NCI-H2029 treated with DMSO at 0.1 percent for 48 hours (cell line): ENCODE measurements at regions not wholly inside any gene's neighbourhood (a gene's known extent, or its start where the extent isn't known, plus 50 kb on each side); places are given as distances from the start of the nearest gene placed in this dataset.

Experiments used
- DNase-seq: peaks from one replicate; lab custom pipeline; 2025; lab: John Stamatoyannopoulos, UW

DNA sequence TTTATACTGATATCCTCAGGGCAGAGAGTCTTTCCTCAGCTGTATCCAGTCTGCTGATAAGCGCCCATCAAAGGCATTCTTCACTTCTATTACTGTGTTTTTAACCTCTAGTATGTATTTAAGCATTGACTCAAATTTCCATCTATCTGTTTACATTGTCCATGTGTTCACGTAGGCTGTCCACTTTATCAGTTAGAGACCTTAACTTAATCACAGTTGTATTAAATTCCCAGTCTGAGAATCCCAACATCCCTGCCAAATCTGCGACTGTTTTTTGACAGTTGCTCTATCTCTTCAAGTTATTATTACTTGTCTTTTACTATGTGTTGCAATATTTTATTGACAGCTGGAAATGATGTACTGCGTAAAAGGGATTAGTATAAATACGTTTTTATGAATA is 1613.7 kb upstream of the MIR17HG start:
- no peak for DNase-seq

DNA sequence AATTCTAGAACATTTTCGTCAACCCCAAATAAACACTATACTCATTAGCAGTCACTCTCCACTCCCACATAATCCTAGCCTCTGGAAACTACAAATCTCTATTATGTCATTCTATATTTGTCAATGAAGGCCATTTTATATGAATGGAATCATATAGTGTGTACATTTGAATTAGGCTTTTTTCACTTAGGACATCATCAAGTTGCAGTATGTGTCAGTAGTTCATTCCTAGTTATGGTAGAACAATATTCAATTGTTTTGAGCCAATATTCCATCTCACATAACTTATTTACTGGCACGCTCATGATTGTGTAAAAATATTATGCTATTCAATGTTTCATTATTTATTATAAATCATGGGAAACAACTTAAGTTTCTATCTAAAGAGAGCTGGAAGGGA is 1610.4 kb upstream of the MIR17HG start:
- no peak for DNase-seq

DNA sequence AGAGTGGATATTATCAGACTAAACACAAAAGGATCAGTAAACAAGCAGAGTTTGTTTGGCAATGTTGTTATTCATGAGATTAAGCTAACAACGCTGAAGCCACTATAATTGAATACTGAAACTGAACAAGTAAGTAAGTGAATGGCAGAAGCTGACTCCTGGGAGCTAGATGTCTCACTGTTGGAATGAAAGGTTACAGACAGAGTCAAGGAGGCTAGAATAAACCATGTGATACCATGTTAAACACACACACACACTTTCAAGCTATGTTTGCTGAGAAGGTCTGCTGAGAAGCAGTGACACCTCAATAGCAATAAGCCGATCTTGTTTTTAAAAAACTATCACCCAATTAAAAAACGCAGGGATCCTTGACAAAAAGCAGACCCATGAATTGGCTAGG is 1609.4 kb upstream of the MIR17HG start:
- no peak for DNase-seq

DNA sequence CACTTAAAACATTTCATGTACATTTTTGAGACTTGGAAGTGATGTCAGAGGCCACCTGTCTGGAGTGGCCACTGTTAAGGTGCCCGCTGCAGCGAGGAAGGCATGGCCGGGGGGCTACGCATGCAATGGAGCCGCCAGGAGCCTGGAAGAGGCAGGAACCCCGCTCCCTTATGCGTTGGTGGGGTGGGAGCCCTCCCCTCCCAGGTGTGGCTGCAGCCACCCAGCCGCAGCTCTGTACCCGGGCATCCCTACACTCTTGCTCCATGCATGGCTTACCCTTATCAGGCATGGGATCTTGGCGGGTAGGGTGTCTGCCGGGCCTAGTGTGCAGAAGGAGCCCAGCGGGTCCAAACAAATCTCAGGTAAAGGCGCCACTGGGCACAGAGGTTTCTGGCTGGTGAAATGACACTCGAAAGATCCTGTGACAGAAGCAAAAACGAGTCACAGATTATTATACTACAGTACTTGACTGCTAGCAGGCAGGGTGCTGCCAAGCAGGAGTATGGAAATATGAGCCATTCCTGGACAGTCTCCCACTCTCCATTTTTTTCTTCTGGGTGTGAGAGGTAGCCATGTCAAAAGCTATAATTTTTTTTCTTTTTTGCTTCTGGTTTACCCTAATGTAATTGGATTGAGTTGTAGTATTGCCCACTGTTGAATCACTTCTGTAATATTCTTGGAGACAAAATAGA is 1606.3 kb upstream of the MIR17HG start:
- no peak for DNase-seq

DNA sequence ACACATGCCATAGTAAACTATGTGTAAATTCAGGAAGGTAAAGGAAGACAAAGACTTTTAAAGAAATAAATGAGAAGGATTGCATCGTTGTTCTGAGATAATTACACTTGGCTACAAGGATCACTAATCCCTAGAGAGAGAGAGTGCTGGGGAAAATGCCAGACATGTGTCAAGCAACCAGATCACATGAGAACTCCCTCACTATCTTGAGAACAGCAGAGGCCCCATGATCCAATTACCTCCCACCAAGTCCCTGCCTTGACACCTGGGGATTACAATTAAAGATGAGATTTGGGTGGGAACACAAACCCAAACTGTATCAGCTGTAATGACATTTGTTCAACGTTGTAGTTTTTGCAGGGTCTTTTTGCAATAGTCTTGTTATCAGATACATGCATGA is 1600.9 kb upstream of the MIR17HG start:
- DNase-seq, result no peak

DNA sequence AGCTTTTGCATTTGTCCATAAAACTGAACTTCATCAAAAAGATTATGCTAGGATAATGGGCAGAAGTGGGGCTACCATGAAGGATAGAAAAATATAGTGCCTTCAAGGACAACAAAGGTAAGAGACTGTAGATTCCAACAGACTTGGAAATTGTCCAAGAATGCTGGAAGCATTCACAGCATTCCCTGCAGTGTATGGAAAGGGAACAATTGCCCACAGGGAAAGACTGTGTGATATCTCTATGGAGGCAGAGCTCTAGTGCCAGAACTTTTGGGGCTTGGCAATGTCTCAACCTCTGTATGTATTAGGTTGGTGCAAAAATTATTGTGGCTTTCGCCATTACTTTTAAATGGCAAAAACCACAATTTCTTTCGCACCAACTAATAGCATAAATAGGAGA is 1598.8 kb upstream of the MIR17HG start:
- no peak for DNase-seq

DNA sequence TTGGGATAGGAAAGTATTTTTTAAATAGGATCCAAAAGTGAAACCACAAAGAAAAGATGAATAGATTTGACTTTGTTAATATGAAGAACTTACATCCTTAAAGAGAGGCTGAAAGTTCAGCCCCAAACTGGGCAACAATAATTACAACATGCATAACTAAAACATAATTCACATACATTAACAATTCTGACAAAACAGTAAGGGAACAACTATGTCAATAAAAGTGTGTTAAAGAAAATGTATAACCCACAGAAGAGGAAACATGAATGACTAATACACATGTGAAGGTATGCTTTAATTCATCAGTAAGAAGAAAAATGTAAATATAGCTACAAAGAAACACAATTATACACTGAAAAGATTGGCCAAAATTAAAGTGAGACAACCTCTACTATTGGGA is 1597.6 kb upstream of the MIR17HG start:
- DNase-seq, result no peak

DNA sequence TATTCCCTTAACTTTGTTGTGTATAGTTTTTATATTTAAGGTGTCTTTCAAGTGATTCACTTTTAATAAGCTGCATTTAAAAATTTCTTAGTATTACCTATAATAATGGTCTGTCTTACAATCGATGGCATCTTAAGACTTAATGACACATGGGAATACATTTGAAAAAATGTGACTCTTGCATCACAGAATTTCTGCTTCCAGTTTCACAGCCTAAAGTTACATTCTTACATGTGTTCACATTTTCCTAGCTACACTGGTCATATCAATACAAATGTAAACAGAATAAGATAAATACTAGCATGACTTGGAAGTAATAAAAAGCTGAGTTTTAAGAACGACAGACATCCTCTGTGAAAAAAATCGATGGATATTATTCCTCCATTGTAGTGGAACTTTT is 1597.1 kb upstream of the MIR17HG start:
- no peak for DNase-seq

DNA sequence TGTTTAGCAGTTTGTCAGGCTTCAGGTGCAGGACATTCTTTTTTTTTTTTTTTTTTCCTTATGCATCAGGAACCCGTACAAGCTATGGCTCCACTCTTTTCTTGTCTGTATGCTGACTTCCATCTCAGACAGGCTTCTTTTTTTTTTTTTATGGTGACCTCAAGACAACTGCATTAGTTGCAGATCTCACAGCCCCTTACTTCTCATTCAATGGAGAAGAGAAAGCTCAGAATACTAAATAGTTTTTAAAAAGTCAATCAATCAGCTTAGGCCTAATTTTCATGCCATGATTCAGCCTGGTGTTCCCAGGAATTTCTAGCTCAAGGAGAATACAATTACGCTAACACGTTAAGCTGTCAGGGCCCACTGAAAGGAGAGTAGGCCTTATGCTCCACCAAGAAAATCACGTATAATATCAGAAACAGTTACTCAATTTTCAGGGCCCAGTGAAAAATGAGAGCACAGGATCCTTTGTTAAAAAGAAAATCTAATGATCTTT is 1596.0 kb upstream of the MIR17HG start:
- DNase-seq, result no peak

DNA sequence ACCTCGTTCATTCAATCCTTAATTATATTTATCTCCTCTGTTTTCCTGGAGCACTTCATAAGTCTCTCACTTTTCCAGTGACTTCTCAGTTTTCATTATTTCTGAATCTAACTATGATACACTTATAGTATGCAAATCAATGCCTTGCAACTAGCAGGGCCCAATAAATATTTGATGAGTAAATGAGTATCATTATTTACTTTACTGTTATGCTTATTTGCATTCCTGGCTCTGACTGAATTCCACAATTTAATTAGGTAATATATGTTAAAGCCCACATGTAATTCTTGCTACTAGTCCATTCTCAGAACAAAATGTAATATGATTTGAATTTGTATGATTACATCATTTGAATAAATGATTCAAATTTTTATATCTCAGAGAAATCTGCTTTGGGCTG is 1595.1 kb upstream of the MIR17HG start:
- DNase-seq, result no peak

DNA sequence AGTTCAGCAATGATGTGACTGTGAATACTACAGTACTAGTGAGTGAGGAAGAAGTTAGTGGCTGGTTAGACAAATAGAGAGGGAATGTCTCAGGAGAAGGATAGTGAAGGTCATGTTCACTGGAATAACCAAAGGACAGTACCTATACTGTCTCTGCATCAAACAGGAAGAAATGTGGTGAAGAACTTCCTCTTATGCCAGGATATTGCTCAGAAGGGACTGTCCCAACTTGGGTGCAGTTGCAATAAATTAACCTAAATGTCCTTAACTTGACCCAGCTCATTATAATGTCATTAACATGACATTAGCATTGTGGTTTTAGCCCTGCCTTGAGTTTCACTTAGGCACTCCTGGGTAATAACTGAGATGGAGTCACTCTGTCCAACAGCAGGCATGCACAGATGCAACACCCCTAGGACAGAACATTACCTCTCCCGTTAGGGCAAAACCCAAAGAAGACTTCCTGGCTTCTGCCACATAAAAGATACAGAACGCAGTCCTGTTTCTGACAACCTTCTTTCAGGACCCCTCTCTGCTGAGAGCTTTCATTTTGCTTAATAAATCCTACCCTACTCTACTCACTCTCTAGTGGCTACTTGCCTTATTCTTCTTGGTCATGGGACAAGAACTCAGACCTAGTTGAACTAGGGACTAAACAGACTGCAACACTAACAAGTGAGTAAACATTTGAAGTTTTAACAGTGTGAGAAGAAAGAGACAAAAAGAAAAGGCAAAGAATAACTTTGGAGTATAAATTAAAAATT is 1591.6 kb upstream of the MIR17HG start:
- DNase-seq, result no peak

DNA sequence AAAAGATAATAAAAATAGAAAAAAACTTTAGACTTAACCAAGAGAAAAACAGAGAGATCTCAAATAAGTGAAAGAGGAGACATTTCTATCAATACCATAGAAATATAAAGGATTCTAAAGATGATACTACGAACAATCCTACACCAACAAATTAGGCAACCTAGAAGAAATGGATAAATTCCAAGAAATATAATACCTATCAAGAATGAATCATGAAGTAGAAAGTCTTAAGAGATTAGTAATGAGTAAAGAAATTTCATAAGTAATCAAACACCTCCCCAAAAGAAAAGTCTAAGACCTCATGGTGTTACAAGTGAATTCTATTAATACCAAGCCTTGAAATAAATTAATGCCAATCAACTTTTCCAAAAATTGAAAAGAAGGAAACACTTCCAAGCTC is 1584.5 kb upstream of the MIR17HG start:
- DNase-seq, result no peak

DNA sequence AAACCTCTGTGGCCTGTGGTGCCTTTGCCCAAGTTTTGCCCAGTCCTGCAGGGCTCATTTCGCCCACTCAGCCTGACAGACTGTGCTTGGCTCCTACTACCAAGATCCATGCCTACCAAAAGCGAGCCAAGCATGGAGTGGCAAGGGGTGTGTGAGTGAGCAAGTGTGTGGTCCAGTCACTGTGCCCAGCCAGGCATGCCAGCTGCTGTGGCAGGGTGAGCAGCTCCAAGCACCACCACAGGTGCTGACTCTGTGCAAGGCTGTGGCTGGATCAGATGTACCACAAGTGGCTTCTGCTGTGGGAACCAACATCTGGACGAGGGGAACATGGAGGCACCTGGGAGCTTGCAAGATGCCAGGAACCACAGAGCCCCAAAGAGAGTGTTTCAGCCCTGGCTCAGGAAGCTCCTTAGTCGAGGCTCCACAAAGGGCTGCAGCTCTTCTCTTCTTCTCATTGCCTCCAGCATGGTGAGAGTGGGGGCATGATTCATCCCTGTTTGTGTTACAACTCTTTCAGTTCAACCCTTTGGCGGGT is 1564.2 kb upstream of the MIR17HG start:
- DNase-seq, result no peak

DNA sequence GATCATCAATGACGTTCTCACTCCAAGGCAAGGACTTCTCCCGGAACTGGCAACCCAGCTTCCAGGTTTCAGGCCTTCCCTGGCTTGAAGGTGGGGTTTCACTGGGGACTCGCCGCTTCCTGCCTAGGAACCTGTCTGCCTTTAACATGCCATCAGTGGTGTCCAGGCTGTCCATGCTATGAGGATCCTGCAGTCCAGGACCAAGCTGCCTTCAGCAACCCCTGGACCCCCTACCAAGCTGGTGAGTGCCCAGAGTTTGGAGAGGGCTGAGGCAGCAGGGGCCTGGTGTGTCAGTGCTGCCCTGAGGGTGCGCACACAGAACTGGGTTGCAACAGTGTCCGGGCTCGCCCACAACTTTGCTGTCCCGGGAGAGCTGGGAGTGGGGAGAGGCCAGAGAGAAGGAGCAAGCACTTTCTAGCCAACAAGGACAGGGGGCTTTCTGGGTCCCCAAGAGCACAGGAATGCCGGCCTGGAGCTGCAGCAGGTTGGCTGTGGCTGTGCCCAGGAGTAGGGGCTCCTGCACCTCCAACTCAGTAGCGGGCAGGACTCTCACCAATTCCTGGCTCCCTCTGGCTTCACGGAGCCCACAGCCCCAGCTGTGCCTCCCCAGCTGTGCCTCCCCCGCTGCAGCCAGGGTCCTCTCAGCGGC is 1563.2 kb upstream of the MIR17HG start:
- DNase-seq, result no peak

DNA sequence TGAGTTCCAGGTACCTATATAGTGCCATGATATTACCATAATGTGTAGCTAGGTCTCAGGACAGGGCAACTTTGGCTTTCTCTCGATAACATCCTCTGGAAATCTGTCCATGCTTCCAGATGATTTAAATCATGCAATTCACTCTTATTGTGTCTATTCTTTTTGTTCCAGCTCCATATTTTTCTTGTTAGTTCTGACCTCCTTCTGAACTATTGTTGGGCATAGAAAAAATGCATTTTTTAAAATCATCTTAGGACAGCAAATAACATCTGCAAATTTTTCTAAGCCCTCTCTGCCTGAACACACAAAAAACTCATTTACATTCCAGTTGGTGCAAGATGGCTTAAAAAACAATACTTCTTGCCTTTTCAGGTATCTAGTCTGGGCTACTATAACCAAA is 1561.0 kb upstream of the MIR17HG start:
- no peak for DNase-seq

DNA sequence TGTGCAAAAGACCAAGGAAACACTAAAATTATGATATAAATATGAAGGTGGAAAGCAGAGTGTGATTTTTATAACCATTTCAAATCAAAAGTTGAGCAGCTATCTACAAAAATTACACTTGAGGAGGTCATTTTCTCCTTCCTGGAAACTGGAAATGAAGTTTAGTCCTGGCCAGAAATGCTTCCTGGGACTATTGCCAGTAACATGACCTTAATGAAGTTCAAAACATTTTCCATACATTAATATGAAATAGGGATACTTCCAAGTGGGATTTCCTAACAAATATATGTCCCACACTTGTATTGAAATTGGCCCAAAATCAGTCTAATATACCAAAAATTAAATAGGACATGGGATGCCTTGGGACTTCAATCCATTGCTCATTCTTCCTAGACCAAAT is 1556.8 kb upstream of the MIR17HG start:
- no peak for DNase-seq

DNA sequence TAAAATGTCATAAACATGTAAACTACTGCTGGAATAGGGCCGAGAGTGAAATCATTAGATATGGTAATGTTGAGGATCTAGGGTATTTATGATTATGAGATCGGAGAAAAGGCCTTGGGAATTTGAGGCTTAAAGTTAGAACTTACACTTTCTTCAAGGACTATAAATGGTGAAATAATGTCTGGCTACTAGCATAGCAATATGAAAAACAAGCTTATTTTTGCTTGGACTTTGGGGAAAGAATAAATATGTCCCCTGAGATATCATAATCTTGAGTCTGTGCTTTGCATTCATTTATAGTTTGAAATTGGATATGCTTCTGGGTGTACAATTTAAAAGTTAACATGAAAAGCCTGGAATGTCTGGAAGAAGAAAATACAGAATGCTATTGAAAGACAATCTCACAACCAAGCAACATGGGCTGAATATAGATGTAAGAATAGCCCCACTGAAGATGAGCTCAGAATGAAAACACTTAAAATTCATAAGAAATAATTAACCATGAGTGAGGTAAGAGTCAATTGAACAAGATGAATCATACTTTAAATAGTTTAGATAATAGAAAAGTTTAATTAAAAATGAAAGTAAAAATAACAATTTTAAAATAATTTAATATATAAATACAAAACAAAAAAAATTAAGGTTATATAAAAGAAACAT is 1555.4 kb upstream of the MIR17HG start:
- DNase-seq, result no peak

DNA sequence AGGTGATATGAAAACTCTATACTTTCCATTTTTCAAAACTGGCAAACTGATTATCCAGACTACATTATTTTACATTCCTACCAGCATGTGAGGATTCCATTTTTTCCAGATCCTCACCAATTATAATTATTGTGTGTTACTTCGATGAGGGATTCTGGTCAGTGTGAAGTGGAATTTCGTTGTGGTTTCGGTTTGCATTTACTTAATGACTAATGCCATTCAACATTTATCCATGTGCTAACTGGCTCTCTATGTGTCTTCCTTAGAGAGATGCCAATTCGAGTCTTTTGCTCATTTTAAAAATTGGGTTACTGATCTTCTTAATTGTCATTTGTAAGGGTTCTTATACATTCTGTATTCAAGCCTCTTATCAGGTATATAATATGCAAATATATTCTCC is 1551.3 kb upstream of the MIR17HG start:
- no peak for DNase-seq

DNA sequence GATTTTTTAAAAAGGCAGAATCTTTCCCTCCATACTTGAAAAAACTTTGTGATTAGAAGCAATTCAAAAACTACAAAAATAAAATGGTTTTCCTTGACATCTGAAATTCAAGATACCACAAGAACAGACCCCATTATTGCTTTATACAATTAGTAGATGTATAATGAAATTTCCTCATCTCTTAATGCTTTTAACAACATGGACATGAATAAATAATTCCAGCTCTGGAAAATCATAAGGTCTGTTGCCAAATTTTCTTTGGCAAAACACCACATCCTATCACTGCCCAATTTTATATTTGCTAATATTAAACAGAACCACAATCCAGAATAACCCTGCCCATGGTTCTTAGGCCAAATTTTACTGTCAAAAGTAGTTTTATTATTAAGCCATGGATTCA is 1543.6 kb upstream of the MIR17HG start:
- DNase-seq, result no peak

DNA sequence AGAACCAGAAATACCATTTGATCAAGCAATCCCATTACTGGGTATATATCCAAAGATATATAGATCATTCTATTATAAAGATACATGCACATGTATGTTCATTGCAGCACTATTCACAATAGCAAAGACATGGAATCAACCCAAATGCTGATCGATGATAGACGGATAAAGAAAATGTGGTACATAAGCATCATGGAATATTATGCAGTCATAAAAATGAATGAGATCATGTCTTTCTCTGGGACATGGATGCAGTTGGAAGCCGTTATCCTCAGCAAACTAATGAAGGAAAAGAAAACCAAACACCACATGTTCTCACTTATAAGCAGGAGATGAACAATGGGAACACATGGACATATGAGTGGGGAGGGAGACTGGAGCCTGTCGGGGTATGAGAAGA is 1540.9 kb upstream of the MIR17HG start:
- no peak for DNase-seq

DNA sequence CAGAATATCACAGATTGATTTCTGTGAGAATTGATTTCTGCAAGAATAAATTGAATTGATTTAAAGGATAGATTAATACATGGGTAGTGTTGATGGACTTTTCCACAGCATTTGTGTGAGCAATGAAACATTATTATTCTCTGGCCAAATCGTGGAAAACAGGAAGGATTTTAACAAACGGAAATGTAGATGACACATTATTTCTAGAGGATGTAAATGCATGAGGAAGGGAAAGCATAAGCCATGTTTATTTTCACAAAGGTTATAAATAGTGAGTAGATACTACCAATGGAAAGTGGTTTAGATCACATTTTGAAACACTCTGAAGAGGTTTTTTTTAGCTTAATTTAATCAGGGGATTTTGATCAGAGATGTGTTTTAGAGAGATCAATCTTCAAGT is 1534.6 kb upstream of the MIR17HG start:
- DNase-seq, result no peak

DNA sequence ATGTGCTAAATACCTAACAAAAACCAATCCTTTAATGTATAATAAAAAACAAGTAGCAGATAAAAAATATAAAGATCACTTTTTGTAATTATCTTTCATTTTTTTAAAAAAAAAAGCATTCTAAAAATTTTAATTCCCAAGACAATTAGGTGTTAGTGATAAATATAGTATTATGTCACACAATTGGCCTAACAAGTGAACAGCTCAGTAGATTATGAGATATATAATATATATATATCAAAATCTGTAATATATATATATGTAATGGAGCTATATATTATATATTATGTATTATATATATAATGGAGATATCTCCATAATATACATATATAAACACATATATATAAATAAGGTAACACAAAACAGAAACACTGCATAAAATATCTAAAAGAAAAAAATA is 1531.1 kb upstream of the MIR17HG start:
- no peak for DNase-seq
